ENCODE measurements at regions not wholly inside any gene's neighbourhood (a gene's known extent, or its start where the extent isn't known, plus 50 kb on each side); places are given as distances from the start of the nearest gene placed in this dataset.

DNA sequence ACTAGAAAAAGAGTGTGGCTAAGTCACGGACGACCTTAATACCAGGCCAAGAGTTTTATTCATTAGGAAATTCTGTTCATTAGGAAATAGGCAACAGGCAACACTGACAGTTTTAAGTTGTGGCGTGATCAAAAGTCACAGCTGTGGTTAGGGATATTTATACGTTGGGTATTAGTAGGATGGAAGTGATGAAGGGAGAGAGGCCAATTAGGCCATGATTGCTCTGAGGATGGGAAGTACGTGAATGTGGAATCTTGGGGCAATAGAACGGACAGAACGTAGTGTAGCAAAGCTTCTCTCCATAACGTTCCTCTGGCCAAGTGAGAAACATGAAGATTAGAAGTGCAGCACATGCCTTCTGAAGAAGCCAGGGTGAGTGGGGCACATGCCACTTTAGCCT is 290.1 kb upstream of the ZNF608 start:
- Histone ChIP-seq H3K27me3 (ENCODE audit: low read depth) (no peaks in the 10 kb centered on the region), H3K36me3 (no peaks in the 10 kb centered on the region), H3K4me3 (no peak overlapping the region), H3K9me3 (replicated peaks) (no peaks in the 10 kb centered on the region), H3K27ac (replicated peaks) (no peak overlapping the region), H3K4me1 (peaks cover 6% of the 10 kb centered on the region)
- no peak for DNase-seq
- TF ChIP-seq, protein P1, sequence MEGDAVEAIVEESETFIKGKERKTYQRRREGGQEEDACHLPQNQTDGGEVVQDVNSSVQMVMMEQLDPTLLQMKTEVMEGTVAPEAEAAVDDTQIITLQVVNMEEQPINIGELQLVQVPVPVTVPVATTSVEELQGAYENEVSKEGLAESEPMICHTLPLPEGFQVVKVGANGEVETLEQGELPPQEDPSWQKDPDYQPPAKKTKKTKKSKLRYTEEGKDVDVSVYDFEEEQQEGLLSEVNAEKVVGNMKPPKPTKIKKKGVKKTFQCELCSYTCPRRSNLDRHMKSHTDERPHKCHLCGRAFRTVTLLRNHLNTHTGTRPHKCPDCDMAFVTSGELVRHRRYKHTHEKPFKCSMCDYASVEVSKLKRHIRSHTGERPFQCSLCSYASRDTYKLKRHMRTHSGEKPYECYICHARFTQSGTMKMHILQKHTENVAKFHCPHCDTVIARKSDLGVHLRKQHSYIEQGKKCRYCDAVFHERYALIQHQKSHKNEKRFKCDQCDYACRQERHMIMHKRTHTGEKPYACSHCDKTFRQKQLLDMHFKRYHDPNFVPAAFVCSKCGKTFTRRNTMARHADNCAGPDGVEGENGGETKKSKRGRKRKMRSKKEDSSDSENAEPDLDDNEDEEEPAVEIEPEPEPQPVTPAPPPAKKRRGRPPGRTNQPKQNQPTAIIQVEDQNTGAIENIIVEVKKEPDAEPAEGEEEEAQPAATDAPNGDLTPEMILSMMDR (IDR thresholded peaks at IDR 0.05; ENCODE audit: borderline replicate concordance) = no peak
- intact Hi-C loops (cut with micrococcal nuclease) = no loop called here

DNA sequence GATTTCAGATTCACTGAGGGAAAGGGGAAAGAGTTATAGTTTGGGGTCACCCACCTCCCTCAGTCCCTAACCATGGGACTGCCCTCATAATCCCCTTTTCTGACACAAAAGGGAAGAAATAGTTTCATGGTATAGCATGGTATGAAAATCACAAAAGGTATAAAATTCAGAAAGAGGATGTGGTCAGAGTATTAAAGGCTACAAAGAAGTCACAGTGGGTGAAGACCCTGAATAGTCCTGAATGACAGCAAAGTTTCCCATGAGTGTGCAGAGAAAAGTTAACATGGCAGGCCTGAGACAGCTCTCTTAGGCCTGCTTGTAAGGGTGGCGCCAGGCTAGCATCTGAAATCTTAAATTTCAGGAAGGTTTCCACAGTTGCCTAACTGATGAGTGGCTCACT is 290.6 kb upstream of the ZNF608 start:
- H3K27me3 ChIP-seq (ENCODE audit: low read depth) = no peaks in the 10 kb centered on the region
- no peak overlapping the region for H3K27ac ChIP-seq (replicated peaks)
- H3K36me3 ChIP-seq = no peaks in the 10 kb centered on the region
- H3K9me3 ChIP-seq (replicated peaks) = no peaks in the 10 kb centered on the region
- TF ChIP-seq, protein P1 (IDR thresholded peaks at IDR 0.05; ENCODE audit: borderline replicate concordance) = no peak
- intact Hi-C loops (cut with micrococcal nuclease) = no loop called here
- H3K4me1 ChIP-seq = peaks cover 11% of the 10 kb centered on the region
- no peak for DNase-seq
- no peak overlapping the region for H3K4me3 ChIP-seq

DNA sequence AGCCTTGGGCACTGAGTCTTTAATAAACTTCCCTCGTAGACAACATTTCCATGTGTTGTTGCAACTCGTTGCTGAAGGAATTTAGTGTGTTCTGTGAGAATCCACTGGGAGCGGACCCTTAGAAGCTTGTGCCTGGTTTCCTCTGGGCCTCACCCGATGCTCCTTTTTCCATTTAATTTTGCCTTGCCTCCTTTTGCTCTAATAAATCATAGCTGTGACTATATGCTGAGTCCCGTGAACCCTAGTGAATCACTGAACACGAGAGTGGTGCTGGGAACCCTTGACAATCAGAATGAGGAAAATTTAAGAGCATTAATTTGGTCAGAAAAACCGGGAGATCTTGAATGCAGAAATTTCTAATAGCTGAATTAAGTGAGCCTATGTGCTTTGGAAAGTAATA is 291.1 kb upstream of the ZNF608 start:
- Histone ChIP-seq H3K4me3 (no peak overlapping the region), H3K36me3 (no peaks in the 10 kb centered on the region), H3K27ac (replicated peaks) (no peak overlapping the region), H3K27me3 (ENCODE audit: low read depth) (no peaks in the 10 kb centered on the region), H3K9me3 (replicated peaks) (no peaks in the 10 kb centered on the region), H3K4me1 (peaks cover 16% of the 10 kb centered on the region)
- TF ChIP-seq, protein P1 (IDR thresholded peaks at IDR 0.05; ENCODE audit: borderline replicate concordance) = no peak
- no peak for DNase-seq
- intact Hi-C loops (cut with micrococcal nuclease) = no loop called here

DNA sequence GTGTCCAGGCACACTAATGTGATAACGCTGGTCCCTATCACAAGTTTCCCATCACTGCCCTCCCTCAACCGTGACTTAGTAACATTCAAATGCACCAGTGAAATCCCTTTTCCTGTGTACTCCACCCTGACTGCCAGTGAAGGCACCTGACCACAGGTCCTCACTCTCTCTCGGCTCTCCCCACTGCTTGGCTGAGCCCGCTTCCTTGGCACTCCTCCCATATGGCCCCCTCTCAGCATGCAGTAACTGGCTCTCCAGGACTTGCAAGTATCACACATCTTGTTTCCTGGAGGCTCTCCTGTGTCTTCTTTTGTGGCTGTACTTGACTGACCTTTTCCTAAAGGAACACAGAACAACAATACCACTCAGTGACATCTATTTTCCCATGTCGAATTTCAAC is 292.0 kb upstream of the ZNF608 start:
- DNase-seq = no peak
- Histone ChIP-seq H3K9me3 (replicated peaks) (no peaks in the 10 kb centered on the region), H3K4me3 (no peak overlapping the region), H3K27me3 (ENCODE audit: low read depth) (no peaks in the 10 kb centered on the region), H3K36me3 (no peaks in the 10 kb centered on the region), H3K27ac (replicated peaks) (no peak overlapping the region), H3K4me1 (peaks cover 26% of the 10 kb centered on the region)
- intact Hi-C loops (cut with micrococcal nuclease) = no loop called here
- TF ChIP-seq, protein P1 (IDR thresholded peaks at IDR 0.05; ENCODE audit: borderline replicate concordance) = no peak

DNA sequence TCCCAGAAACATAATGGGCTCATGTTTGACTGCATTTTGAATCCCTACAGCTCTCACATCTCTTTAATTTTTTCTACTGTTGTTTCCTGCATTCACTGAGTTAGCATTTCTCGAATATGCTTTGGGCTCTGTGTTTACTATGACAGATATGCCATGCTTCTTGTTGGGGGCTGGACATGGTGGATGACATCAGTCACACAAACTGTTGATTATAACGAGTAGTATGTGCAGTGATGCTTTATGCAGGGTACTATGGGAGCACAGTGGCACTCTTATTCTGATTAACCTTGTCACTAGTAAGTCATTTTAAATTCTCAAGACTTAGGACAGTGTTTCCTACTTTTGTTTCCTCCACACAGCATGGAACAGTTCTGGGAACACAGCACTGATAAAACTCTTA is 295.4 kb upstream of the ZNF608 start:
- H3K4me3 ChIP-seq = no peak overlapping the region
- intact Hi-C loops (cut with micrococcal nuclease) = no loop called here
- DNase-seq = no peak
- H3K27me3 ChIP-seq (ENCODE audit: low read depth) = no peaks in the 10 kb centered on the region
- no peaks in the 10 kb centered on the region for H3K9me3 ChIP-seq (replicated peaks)
- H3K36me3 ChIP-seq = no peaks in the 10 kb centered on the region
- no peak overlapping the region for H3K27ac ChIP-seq (replicated peaks)
- TF ChIP-seq, protein P1 (IDR thresholded peaks at IDR 0.05; ENCODE audit: borderline replicate concordance) = no peak
- peaks cover 40% of the 10 kb centered on the region for H3K4me1 ChIP-seq

Measured in left ventricle myocardium inferior (tissue), 1 donor.